ENCODE measurements at regions not wholly inside any gene's neighbourhood (a gene's known extent, or its start where the extent isn't known, plus 50 kb on each side); places are given as distances from the start of the nearest gene placed in this dataset.

DNA sequence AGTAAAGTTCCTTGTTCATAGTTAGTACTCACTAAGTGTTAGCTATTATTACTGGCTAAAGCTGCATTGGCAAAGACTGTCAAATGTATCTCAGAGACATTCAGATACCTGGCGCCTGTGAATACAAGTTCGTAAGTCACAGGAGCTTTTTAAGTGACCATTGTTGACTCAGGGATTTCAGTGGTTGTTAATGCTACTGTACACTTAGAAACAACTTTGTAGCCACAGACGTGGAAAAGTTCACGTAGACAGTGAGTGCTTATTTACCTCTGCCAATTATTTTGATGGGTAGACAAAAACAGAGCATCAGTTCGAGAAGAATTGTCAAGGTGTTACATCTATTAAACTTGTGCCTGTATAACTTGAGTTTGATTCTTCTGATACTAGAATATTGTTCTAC is 59.1 kb upstream of the RRP15 start:
- TF ChIP-seq, protein P1, sequence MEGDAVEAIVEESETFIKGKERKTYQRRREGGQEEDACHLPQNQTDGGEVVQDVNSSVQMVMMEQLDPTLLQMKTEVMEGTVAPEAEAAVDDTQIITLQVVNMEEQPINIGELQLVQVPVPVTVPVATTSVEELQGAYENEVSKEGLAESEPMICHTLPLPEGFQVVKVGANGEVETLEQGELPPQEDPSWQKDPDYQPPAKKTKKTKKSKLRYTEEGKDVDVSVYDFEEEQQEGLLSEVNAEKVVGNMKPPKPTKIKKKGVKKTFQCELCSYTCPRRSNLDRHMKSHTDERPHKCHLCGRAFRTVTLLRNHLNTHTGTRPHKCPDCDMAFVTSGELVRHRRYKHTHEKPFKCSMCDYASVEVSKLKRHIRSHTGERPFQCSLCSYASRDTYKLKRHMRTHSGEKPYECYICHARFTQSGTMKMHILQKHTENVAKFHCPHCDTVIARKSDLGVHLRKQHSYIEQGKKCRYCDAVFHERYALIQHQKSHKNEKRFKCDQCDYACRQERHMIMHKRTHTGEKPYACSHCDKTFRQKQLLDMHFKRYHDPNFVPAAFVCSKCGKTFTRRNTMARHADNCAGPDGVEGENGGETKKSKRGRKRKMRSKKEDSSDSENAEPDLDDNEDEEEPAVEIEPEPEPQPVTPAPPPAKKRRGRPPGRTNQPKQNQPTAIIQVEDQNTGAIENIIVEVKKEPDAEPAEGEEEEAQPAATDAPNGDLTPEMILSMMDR (IDR thresholded peaks at IDR 0.05) = no peak
- Mint-ChIP-seq H3K27ac (no peak overlapping the region), H3K4me3 (no peak overlapping the region), H3K4me1 (ENCODE audit: low read depth) (no peaks in the 10 kb centered on the region), H3K27me3 (ENCODE audit: insufficient read depth) (peaks cover 2% of the 10 kb centered on the region), H3K36me3 (ENCODE audit: low read depth) (no peaks in the 10 kb centered on the region), H3K9me3 (no peaks in the 10 kb centered on the region)
- DNase-seq = no peak

All from HFFc6 (cell line).